Femur (tissue), 1 donor: ENCODE measurements at regions not wholly inside any gene's neighbourhood (a gene's known extent, or its start where the extent isn't known, plus 50 kb on each side); places are given as distances from the start of the nearest gene placed in this dataset.

Experiments
- DNase-seq: peaks from one replicate; pipeline ENCODE4 v3.0.0-alpha.2; 2017

DNA sequence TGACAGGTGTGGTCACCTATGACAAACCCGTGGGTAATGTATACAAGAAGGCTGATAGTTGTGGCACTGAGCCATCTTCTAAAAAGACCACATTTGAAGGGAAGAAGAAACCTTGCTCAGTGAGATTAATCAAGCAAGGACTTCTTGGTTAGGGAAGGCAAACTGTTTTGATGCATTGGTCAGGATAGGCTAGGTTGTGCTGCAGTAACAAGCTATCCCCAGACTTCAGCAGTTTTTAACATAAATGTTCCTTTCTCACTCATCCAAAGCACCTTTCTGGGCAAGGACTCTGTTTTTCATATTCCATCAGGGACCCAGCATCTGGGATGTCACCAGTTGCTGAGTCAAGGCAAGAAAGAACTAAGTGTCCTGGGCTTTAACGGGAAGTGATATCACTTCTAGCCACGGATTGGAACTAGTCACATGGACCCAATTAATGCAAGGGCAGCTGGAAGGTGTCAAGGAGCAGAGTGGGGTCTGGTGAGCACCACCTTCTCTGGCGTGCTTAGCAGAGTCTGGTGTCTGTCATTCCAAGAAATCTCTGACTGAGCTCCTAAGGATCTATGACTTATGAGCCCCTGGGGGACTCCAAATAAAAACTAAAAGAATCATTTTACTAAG lies 52.0 kb upstream of the CCL2 start:
- DNase-seq, result no peak

DNA sequence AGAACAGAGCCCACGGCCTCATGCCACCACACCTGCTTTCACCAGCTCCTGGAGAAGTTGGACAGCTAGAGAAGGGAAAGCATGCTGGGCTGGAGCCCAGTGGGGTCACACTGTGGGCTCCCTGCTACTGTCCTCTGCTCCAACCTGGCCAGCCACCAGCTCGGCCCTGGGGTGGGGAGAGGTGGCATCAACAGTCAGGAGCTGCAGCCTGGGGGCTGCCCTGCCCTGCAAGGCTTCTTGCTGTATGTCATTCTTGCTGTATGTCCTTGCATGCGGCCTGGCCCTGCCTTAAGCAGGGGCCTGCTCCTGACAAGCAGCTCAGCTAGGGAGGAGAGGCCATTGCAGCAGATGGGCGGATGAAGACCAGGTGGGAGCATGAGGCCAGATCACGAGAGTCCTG lies 50.7 kb upstream of the CCL2 start:
- no peak for DNase-seq
